ENCODE measurements at regions not wholly inside any gene's neighbourhood (a gene's known extent, or its start where the extent isn't known, plus 50 kb on each side); places are given as distances from the start of the nearest gene placed in this dataset.

GRCh38 chr2:143856978-143857377 lies 662.9 kb downstream of the ZEB2 start:
- H3K9me2 ChIP-seq (replicated peaks; ENCODE audit: low read length): no peaks in the 10 kb centered on the region
- intact Hi-C loops (cut with micrococcal nuclease): no loop called here
- H3K4me2 ChIP-seq (ENCODE audit: low read length): no peak overlapping the region
- no peak overlapping the region for H3K4me3 ChIP-seq (ENCODE audit: low read length)
- DNase-seq (no peak), ATAC-seq (no peak)
- no peaks in the 10 kb centered on the region for H3K27me3 ChIP-seq (ENCODE audit: low read length)
- ChIA-PET CTCF (no interaction called here), POLR2A (ENCODE audit: unreplicated experiment) (no interaction called here)
- H3K36me3 ChIP-seq (ENCODE audit: low read depth, low read length): no peaks in the 10 kb centered on the region
- no peaks in the 10 kb centered on the region for H3K79me2 ChIP-seq (ENCODE audit: low read length)
- TF ChIP-seq CTCF (conservative IDR thresholded peaks at IDR 0.05; ENCODE audit: low read depth, low read length) (no peak), EZH2 (IDR thresholded peaks at IDR 0.05; ENCODE audit: low read length, unreplicated experiment) (no peak)
- H4K20me1 ChIP-seq (ENCODE audit: low read length): no peaks in the 10 kb centered on the region
- no TSS peak for BruUV-seq (replicated peaks)
- no peak overlapping the region for H2AFZ ChIP-seq (ENCODE audit: low read length)
- no peaks in the 10 kb centered on the region for H3K9me3 ChIP-seq (ENCODE audit: low read length)
- H3K27ac ChIP-seq (ENCODE audit: low read length): no peak overlapping the region
- no peaks in the 10 kb centered on the region for H3K4me1 ChIP-seq (ENCODE audit: insufficient read depth, low read length)
- H3F3A ChIP-seq (ENCODE audit: low read length, unreplicated experiment): no peaks in the 10 kb centered on the region
- no peak overlapping the region for H3K9ac ChIP-seq (ENCODE audit: low read length)

- Histone ChIP-seq H4K20me1 (ENCODE audit: low read length) (no peaks in the 10 kb centered on the region), H3K4me2 (ENCODE audit: low read length) (no peak overlapping the region), H3K79me2 (ENCODE audit: low read length) (no peaks in the 10 kb centered on the region), H3F3A (ENCODE audit: low read length, unreplicated experiment) (no peaks in the 10 kb centered on the region), H3K27ac (ENCODE audit: low read length) (no peak overlapping the region), H3K9me2 (replicated peaks; ENCODE audit: low read length) (no peaks in the 10 kb centered on the region), H3K4me3 (ENCODE audit: low read length) (no peak overlapping the region), H3K9me3 (ENCODE audit: low read length) (no peaks in the 10 kb centered on the region), H3K9ac (ENCODE audit: low read length) (no peak overlapping the region), H2AFZ (ENCODE audit: low read length) (no peak overlapping the region), H3K36me3 (ENCODE audit: low read depth, low read length) (no peaks in the 10 kb centered on the region), H3K4me1 (ENCODE audit: insufficient read depth, low read length) (no peaks in the 10 kb centered on the region), H3K27me3 (ENCODE audit: low read length) (no peaks in the 10 kb centered on the region)
- ChIA-PET POLR2A (ENCODE audit: unreplicated experiment) (no interaction called here), CTCF (no interaction called here)
- TF ChIP-seq EZH2 (IDR thresholded peaks at IDR 0.05; ENCODE audit: low read length, unreplicated experiment): no peak
- no peak for TF ChIP-seq CTCF (conservative IDR thresholded peaks at IDR 0.05; ENCODE audit: low read depth, low read length)
- TF ChIP-seq EZH2phosphoT487 (IDR thresholded peaks at IDR 0.05; ENCODE audit: borderline replicate concordance, low read length): no peak
- DNase-seq: no peak
- no TSS peak for BruUV-seq (replicated peaks)
- intact Hi-C loops (cut with micrococcal nuclease): no loop called here
- ATAC-seq: no peak
These were observed 667.2 kb downstream of the ZEB2 start for GRCh38 chr2:143852759-143853158.

- ChIA-PET POLR2A (ENCODE audit: unreplicated experiment) (no interaction called here), CTCF (no interaction called here)
- Histone ChIP-seq H3K27me3 (ENCODE audit: low read length) (no peaks in the 10 kb centered on the region), H3K9me2 (replicated peaks; ENCODE audit: low read length) (no peaks in the 10 kb centered on the region), H3K9me3 (ENCODE audit: low read length) (no peaks in the 10 kb centered on the region), H3K4me3 (ENCODE audit: low read length) (no peak overlapping the region), H3F3A (ENCODE audit: low read length, unreplicated experiment) (no peaks in the 10 kb centered on the region), H3K4me2 (ENCODE audit: low read length) (no peak overlapping the region), H2AFZ (ENCODE audit: low read length) (no peak overlapping the region), H4K20me1 (ENCODE audit: low read length) (no peaks in the 10 kb centered on the region), H3K36me3 (ENCODE audit: low read depth, low read length) (no peaks in the 10 kb centered on the region), H3K27ac (ENCODE audit: low read length) (no peak overlapping the region), H3K9ac (ENCODE audit: low read length) (no peak overlapping the region), H3K4me1 (ENCODE audit: insufficient read depth, low read length) (no peaks in the 10 kb centered on the region), H3K79me2 (ENCODE audit: low read length) (no peaks in the 10 kb centered on the region)
- intact Hi-C loops (cut with micrococcal nuclease): no loop called here
- no TSS peak for BruUV-seq (replicated peaks)
- ATAC-seq: no peak
- TF ChIP-seq CTCF (conservative IDR thresholded peaks at IDR 0.05; ENCODE audit: low read depth, low read length): no peak
- TF ChIP-seq EZH2 (IDR thresholded peaks at IDR 0.05; ENCODE audit: low read length, unreplicated experiment): no peak
- no peak for TF ChIP-seq EZH2phosphoT487 (IDR thresholded peaks at IDR 0.05; ENCODE audit: borderline replicate concordance, low read length)
- DNase-seq: no peak
These were observed 669.8 kb downstream of the ZEB2 start for GRCh38 chr2:143850084-143850483.

Data from PC-3 (cell line).